Sigmoid colon (tissue), 6 donors: ENCODE measurements at regions not wholly inside any gene's neighbourhood (a gene's known extent, or its start where the extent isn't known, plus 50 kb on each side); places are given as distances from the start of the nearest gene placed in this dataset.

Experiments
- DNase-seq: peaks from one replicate; pipeline ENCODE4 v3.0.0-alpha.2; 2019
- H3K27ac ChIP-seq, 4 donors: fragments of 200-600 bp; sonication (generic); one replicate each; pipeline ENCODE4 v1.5.1; 2016 to 2019; ENCODE audit warnings: mild to moderate bottlenecking in 1 of 4
- H3K27me3 ChIP-seq, 3 donors: fragments of 200-600 bp; sonication (generic); one replicate each; pipeline ENCODE4 v1.5.1; 2019; ENCODE audit warnings: mild to moderate bottlenecking in 1 of 3
- H3K36me3 ChIP-seq, 4 donors: fragments of 200-600 bp; sonication (generic); one replicate each; pipeline ENCODE4 v1.5.1; 2016 to 2019
- H3K4me1 ChIP-seq, 4 donors: fragments of 200-600 bp; sonication (generic); one replicate each; pipeline ENCODE4 v1.5.1; 2017 to 2019
- H3K4me3 ChIP-seq, 4 donors: fragments of 200-600 bp; sonication (generic); one replicate each; pipeline ENCODE4 v1.5.1; 2017 to 2019; ENCODE audit warnings: mild to moderate bottlenecking in 2 of 4, moderate library complexity in 1 of 4
- H3K9me3 ChIP-seq, 4 donors: fragments of 200-600 bp in 3 of 4; sonication (generic) in 3 of 4; one replicate each; pipeline versions ENCODE4 v1.5.1 to v1.6.1; 2013 to 2019
- EP300 ChIP-seq, 4 donors: sonication (generic); formaldehyde crosslinking; IDR thresholded peaks; one replicate each; pipeline ENCODE4 v1.6.1; 2017; ENCODE audit warnings: antibody characterized with exemption in 4 of 4
- POLR2A ChIP-seq, 2 donors: fragments of 450-650 bp; IDR thresholded peaks; one replicate each; pipeline ENCODE4 v1.6.1; 2016; ENCODE audit warnings: antibody characterized with exemption in 2 of 2, mild to moderate bottlenecking in 2 of 2, moderate library complexity in 2 of 2
- POLR2AphosphoS5 ChIP-seq, 4 donors: sonication (generic); formaldehyde crosslinking; IDR thresholded peaks; one replicate each; pipeline ENCODE4 v1.6.1; 2017; ENCODE audit warnings: antibody characterized with exemption in 4 of 4
- WGBS, 2 donors: extraction: QIAGEN DNeasy Blood & Tissue Kit; methylation state at CpG; one replicate each; pipeline ENCODE4 v1.1.7; 2013; 5-methylcytosine and 5-hydroxymethylcytosine counted together
- intact Hi-C: fragments of 100-400 bp; cut with DNase I; formaldehyde crosslinking; loops from one replicate; pipeline ENCODE4 v1.15.1; 2023
- TF ChIP-seq, protein P1 (sequence below), 4 experiments: fragments of 450-650 bp in 3 of 4; fragments of 200-600 bp in 1 of 4; IDR thresholded peaks; one replicate each; pipeline ENCODE4 v1.5.1; 2016 to 2019; ENCODE audit warnings: antibody characterized with exemption in 4 of 4, mild to moderate bottlenecking in 3 of 4, moderate library complexity in 2 of 4
- donor health status: healthy with polysubstance abuse.
- donor health status: healthy.

DNA sequence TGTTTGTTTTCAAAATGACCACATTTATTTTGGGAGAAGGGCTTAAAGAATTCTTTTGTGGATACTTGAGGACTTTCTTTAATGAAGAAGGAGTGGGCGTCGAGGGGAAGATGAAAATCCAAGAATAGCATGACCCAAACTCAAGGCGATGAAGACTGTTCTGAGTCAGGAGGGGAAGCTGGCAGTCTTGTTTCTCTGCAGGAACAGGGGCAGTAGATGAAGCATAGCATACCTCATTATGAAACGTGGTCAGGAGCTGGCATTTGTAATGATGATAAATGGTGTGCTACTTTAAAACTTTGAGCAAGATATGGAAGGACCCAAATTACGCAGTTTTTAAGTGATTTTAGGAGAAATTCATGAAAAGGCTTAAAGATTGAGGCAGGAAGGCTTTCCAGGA is 549.0 kb downstream of the IGSF11 start:
- intact Hi-C loops = no loop called here
- TF ChIP-seq POLR2AphosphoS5 (IDR thresholded peaks at IDR 0.05) = no peak
- 82 to 86% methylated on average over 5 of the region's 5 CpGs for WGBS, 2 donors
- DNase-seq = no peak
- Histone ChIP-seq H3K9me3 (no peaks in the 10 kb centered on the region), H3K27me3 (no peaks in the 10 kb centered on the region), H3K4me1 (peaks cover 0 to 6% (median 0%) of the 10 kb centered on the region in 4 donors), H3K27ac (no peak overlapping the region), H3K36me3 (no peaks in the 10 kb centered on the region), H3K4me3 (no peak overlapping the region)

DNA sequence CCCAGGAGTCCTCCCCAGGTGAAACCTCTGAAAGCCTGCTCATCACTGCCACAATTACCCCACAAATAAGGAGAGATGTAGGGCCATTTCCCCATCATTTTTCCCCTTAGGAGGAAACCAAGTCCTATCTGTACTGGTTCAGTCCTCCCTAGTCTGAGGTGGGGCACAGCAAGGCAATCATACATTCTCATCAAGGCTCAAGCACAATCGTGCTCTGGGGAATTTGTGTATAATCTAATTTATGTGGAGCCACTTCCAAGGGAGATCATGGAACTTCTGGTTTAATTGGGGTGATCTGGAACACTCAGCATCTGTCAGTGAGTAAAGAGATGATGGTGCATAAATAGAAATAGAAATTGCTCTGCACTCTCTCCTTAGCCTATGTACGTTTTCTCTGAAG is 546.9 kb downstream of the IGSF11 start:
- intact Hi-C loops = no loop called here
- Histone ChIP-seq H3K27ac (no peak overlapping the region), H3K9me3 (no peaks in the 10 kb centered on the region), H3K4me3 (no peak overlapping the region), H3K36me3 (no peaks in the 10 kb centered on the region), H3K27me3 (no peaks in the 10 kb centered on the region), H3K4me1 (peaks cover 0 to 6% (median 0%) of the 10 kb centered on the region in 4 donors)
- WGBS, 2 donors = 71 to 80% methylated on average over 2 of the region's 2 CpGs
- DNase-seq = no peak
- TF ChIP-seq EP300 (IDR thresholded peaks at IDR 0.05) (no peak), POLR2A (IDR thresholded peaks at IDR 0.05) (no peak), POLR2AphosphoS5 (IDR thresholded peaks at IDR 0.05) (no peak)
- TF ChIP-seq, protein P1, sequence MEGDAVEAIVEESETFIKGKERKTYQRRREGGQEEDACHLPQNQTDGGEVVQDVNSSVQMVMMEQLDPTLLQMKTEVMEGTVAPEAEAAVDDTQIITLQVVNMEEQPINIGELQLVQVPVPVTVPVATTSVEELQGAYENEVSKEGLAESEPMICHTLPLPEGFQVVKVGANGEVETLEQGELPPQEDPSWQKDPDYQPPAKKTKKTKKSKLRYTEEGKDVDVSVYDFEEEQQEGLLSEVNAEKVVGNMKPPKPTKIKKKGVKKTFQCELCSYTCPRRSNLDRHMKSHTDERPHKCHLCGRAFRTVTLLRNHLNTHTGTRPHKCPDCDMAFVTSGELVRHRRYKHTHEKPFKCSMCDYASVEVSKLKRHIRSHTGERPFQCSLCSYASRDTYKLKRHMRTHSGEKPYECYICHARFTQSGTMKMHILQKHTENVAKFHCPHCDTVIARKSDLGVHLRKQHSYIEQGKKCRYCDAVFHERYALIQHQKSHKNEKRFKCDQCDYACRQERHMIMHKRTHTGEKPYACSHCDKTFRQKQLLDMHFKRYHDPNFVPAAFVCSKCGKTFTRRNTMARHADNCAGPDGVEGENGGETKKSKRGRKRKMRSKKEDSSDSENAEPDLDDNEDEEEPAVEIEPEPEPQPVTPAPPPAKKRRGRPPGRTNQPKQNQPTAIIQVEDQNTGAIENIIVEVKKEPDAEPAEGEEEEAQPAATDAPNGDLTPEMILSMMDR (IDR thresholded peaks at IDR 0.05) = no peak

DNA sequence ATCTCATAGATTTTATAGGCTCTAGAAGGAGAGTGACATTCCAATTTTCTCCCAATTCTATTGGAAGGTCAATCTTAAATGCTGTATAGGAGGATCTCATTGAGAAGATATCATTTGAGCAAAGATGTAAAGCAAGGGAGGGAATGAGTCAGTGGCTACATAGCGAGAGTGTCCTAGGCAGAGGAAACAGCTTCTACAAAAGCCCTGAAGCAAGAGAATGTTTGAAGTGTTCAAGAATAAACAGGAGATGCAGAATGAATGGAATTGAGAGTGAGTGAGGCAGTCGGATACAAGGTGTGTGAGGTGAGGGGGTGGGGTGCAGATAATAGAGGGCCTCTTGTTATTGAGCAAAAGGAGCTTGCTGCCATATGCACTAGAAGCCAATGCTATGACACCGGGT is 545.9 kb downstream of the IGSF11 start:
- Histone ChIP-seq H3K4me1 (peaks cover 0 to 6% (median 0%) of the 10 kb centered on the region in 4 donors), H3K9me3 (no peaks in the 10 kb centered on the region), H3K36me3 (no peaks in the 10 kb centered on the region), H3K27ac (no peak overlapping the region), H3K27me3 (no peaks in the 10 kb centered on the region), H3K4me3 (no peak overlapping the region)
- WGBS, 2 donors = 31 to 68% methylated on average over 3 of the region's 3 CpGs
- no peak for DNase-seq
- TF ChIP-seq, protein P1 (IDR thresholded peaks at IDR 0.05) = no peak
- TF ChIP-seq POLR2A (IDR thresholded peaks at IDR 0.05) (no peak), EP300 (IDR thresholded peaks at IDR 0.05) (no peak), POLR2AphosphoS5 (IDR thresholded peaks at IDR 0.05) (no peak)
- intact Hi-C loops = no loop called here

DNA sequence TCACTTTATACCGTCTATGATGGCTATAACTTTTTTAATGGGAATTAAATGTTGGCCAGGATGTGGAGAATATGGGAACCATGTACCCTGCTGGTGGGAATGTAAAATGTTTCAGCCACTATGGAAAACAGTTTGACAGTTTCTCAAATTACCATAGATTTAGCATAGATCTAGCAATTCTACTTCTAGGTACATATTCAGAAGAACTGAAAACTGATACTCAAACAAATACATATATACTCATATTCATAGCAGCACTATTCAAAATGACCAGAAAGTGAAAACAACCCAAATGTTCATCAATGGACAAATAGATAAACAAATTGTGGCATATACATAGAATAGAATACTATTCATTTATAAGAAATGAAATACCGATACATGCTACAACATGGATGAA is 539.4 kb downstream of the IGSF11 start:
- peaks cover 0 to 4% (median 2%) of the 10 kb centered on the region in 4 donors for H3K4me1 ChIP-seq
- H3K4me3 ChIP-seq = no peak overlapping the region
- no peaks in the 10 kb centered on the region for H3K9me3 ChIP-seq
- no peak for DNase-seq
- 94 to 96% methylated on average over 2 of the region's 2 CpGs for WGBS, 2 donors
- no peak for TF ChIP-seq POLR2A (IDR thresholded peaks at IDR 0.05)
- TF ChIP-seq, protein P1 (IDR thresholded peaks at IDR 0.05) = no peak
- TF ChIP-seq EP300 (IDR thresholded peaks at IDR 0.05) = no peak
- TF ChIP-seq POLR2AphosphoS5 (IDR thresholded peaks at IDR 0.05) = no peak
- H3K27me3 ChIP-seq = no peaks in the 10 kb centered on the region
- intact Hi-C loops = no loop called here
- H3K27ac ChIP-seq = no peak overlapping the region
- H3K36me3 ChIP-seq = no peaks in the 10 kb centered on the region

DNA sequence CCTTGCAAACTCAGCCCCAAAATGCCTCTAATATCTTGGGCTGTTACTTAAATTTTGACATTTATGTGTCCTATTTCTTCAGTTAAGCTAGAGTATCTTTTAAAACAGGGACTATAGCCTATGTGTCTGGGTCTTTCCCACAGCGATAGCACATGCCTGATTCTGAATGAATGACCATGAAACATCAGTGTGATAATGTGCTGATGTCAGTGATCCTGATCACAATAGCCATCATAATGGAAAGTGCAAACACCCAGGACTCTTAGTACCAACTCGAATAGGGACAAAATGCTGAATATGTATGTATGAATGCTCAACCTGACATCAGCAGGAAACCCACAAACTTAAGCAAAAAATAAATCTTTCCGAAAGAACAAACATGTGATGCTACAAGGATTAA is 537.4 kb downstream of the IGSF11 start:
- H3K4me1 ChIP-seq = peaks cover 0 to 22% (median 19%) of the 10 kb centered on the region in 4 donors
- no peak for DNase-seq
- no peak overlapping the region for H3K4me3 ChIP-seq
- H3K27ac ChIP-seq = no peak overlapping the region
- intact Hi-C loops = no loop called here
- TF ChIP-seq POLR2AphosphoS5 (IDR thresholded peaks at IDR 0.05) (no peak), POLR2A (IDR thresholded peaks at IDR 0.05) (no peak), EP300 (IDR thresholded peaks at IDR 0.05) (no peak)
- TF ChIP-seq, protein P1 (IDR thresholded peaks at IDR 0.05) = no peak
- 86 to 91% methylated on average over 3 of the region's 3 CpGs for WGBS, 2 donors
- no peaks in the 10 kb centered on the region for H3K27me3 ChIP-seq
- no peaks in the 10 kb centered on the region for H3K9me3 ChIP-seq
- H3K36me3 ChIP-seq = no peaks in the 10 kb centered on the region
